GM23338 (cell line): ENCODE measurements at regions not wholly inside any gene's neighbourhood (a gene's known extent, or its start where the extent isn't known, plus 50 kb on each side); places are given as distances from the start of the nearest gene placed in this dataset.

ENCODE experiments used
- ATAC-seq: fragments of 200-7000 bp; cut with Tn5 transposase; 3 replicates; pipeline ENCODE4 v1.9.1; 2020
- DNase-seq: peaks from one replicate; pipeline ENCODE4 v3.0.0-alpha.2; 2015; ENCODE audit warnings: low spot score
- H2AFZ ChIP-seq: fragments of 200-600 bp; sonication (generic); 2 replicates; pipeline ENCODE4 v1.8.0; 2016; ENCODE audit warnings: antibody characterized with exemption, mild to moderate bottlenecking, moderate library complexity
- H3F3A ChIP-seq: fragments of 200-600 bp; sonication (generic); replicated peaks from 2 replicates; pipeline ENCODE4 v1.8.0; 2017; ENCODE audit warnings: antibody characterized with exemption, mixed run types, low read depth
- H3K27ac ChIP-seq: fragments of 200-600 bp; sonication (generic); 2 replicates; pipeline ENCODE4 v1.6.1; 2016; ENCODE audit warnings: low read depth
- H3K27me3 ChIP-seq: fragments of 200-600 bp; sonication (generic); 2 replicates; pipeline ENCODE4 v1.8.0; 2016; ENCODE audit warnings: mild to moderate bottlenecking, mixed run types, moderate library complexity; ENCODE audit not compliant: insufficient read depth
- H3K36me3 ChIP-seq: fragments of 200-600 bp; sonication (generic); 2 replicates; pipeline ENCODE4 v1.8.0; 2016; ENCODE audit warnings: mild to moderate bottlenecking; ENCODE audit not compliant: insufficient read depth
- H3K4me1 ChIP-seq: fragments of 200-600 bp; sonication (generic); 2 replicates; pipeline ENCODE4 v1.8.0; 2016; ENCODE audit warnings: mild to moderate bottlenecking, moderate library complexity; ENCODE audit not compliant: insufficient read depth
- H3K4me2 ChIP-seq: fragments of 200-600 bp; sonication (generic); 2 replicates; pipeline ENCODE4 v1.7.1; 2017; ENCODE audit warnings: mixed run types
- H3K4me3 ChIP-seq: fragments of 200-600 bp; sonication (generic); 2 replicates; pipeline ENCODE4 v1.6.1; 2016; ENCODE audit warnings: mixed run types
- H3K79me2 ChIP-seq: fragments of 200-600 bp; sonication (generic); replicated peaks from 2 replicates; pipeline ENCODE4 v1.8.0; 2017; ENCODE audit warnings: mild to moderate bottlenecking; ENCODE audit not compliant: insufficient read depth
- H3K9me2 ChIP-seq: fragments of 200-600 bp; sonication (generic); 2 replicates; pipeline ENCODE4 v1.8.0; 2017; ENCODE audit not compliant: insufficient read depth
- H4K20me1 ChIP-seq: fragments of 200-600 bp; sonication (generic); replicated peaks from 2 replicates; pipeline ENCODE4 v1.8.0; 2017; ENCODE audit warnings: mild to moderate bottlenecking; ENCODE audit not compliant: insufficient read depth
- H3K27ac Mint-ChIP-seq: 2 replicates; pipeline ENCODE4 v1.8.0; 2020; ENCODE audit warnings: inconsistent platforms, mild to moderate bottlenecking, moderate library complexity, mixed read lengths
- H3K27me3 Mint-ChIP-seq: 3 replicates; pipeline ENCODE4 v1.8.0; 2022; ENCODE audit warnings: low read depth, mild to moderate bottlenecking, moderate library complexity, mixed read lengths, inconsistent platforms; ENCODE audit not compliant: insufficient read depth, poor library complexity
- H3K36me3 Mint-ChIP-seq: 3 replicates; pipeline ENCODE4 v1.8.0; 2021; ENCODE audit warnings: low read depth, mild to moderate bottlenecking, inconsistent platforms, moderate library complexity, mixed read lengths
- H3K4me1 Mint-ChIP-seq: 3 replicates; pipeline ENCODE4 v1.8.0; 2020; ENCODE audit warnings: mild to moderate bottlenecking, inconsistent platforms, mixed read lengths
- H3K4me3 Mint-ChIP-seq: 3 replicates; pipeline ENCODE4 v1.8.0; 2021; ENCODE audit warnings: moderate library complexity, mild to moderate bottlenecking, inconsistent platforms, mixed read lengths
- H3K9me3 Mint-ChIP-seq: 3 replicates; pipeline ENCODE4 v1.8.0; 2020; ENCODE audit warnings: moderate library complexity, mild to moderate bottlenecking, inconsistent platforms, mixed read lengths
- JUNB ChIP-seq: IDR thresholded peaks from one replicate; pipeline ENCODE4 v1.6.1; 2016; ENCODE audit warnings: antibody characterized with exemption; ENCODE audit not compliant: unreplicated experiment
- ZNF114 ChIP-seq: fragments of 250-450 bp; sonication (Bioruptor Pico); IDR thresholded peaks from 2 replicates; pipeline ENCODE4 v1.5.0; 2020; ENCODE audit warnings: mild to moderate bottlenecking, moderate library complexity
- ZNF331 ChIP-seq: fragments of 250-450 bp; sonication (Bioruptor Pico); IDR thresholded peaks from 2 replicates; pipeline ENCODE4 v1.5.0; 2020; ENCODE audit warnings: low read depth, mild to moderate bottlenecking, moderate library complexity
- ZNF462 ChIP-seq: fragments of 250-450 bp; sonication (Bioruptor Pico); IDR thresholded peaks from 2 replicates; pipeline ENCODE4 v1.5.0; 2020; ENCODE audit warnings: mild to moderate bottlenecking, moderate library complexity
- TF ChIP-seq, protein P1 (sequence below): IDR thresholded peaks from 2 replicates; pipeline ENCODE4 v1.6.1; 2016; ENCODE audit warnings: antibody characterized with exemption

DNA sequence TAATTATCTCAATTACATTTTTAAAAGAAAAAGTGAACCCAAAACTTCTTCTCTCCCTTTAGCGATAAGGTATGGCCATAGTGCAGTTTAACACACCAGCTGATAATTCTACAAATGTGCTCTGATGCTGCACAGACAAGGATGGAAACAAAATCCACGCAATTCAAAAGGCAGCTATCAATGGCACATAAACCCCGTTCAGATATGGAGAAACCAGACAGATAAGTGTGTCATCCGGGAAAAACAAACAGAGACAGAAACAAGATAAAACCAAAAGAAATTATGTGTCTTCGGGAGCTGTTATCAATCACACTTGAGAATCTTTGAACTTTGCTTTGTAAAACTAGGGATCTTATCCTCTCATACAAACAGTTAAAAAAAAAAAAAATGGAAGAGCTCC is 73.6 kb downstream of the SIPA1L2 start:
- Mint-ChIP-seq H3K36me3 (no peaks in the 10 kb centered on the region), H3K9me3 (no peaks in the 10 kb centered on the region), H3K4me1 (peaks cover 65% of the 10 kb centered on the region), H3K27ac (no peak overlapping the region), H3K27me3 (peaks cover 3% of the 10 kb centered on the region), H3K4me3 (no peak overlapping the region)
- H3K4me1 ChIP-seq = peaks cover 56% of the 10 kb centered on the region
- no peak overlapping the region for H3K4me2 ChIP-seq
- no peak overlapping the region for H3K4me3 ChIP-seq
- H3F3A ChIP-seq = no peaks in the 10 kb centered on the region
- H3K27me3 ChIP-seq = no peaks in the 10 kb centered on the region
- no peaks in the 10 kb centered on the region for H3K36me3 ChIP-seq
- H3K27ac ChIP-seq = no peak overlapping the region
- no peaks in the 10 kb centered on the region for H3K79me2 ChIP-seq
- no peaks in the 10 kb centered on the region for H4K20me1 ChIP-seq
- TF ChIP-seq ZNF331 (CRISPR knock-in tag) = no peak
- TF ChIP-seq, protein P1, sequence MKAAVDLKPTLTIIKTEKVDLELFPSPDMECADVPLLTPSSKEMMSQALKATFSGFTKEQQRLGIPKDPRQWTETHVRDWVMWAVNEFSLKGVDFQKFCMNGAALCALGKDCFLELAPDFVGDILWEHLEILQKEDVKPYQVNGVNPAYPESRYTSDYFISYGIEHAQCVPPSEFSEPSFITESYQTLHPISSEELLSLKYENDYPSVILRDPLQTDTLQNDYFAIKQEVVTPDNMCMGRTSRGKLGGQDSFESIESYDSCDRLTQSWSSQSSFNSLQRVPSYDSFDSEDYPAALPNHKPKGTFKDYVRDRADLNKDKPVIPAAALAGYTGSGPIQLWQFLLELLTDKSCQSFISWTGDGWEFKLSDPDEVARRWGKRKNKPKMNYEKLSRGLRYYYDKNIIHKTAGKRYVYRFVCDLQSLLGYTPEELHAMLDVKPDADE = no peak
- no peak overlapping the region for H2AFZ ChIP-seq
- ATAC-seq (no peak), DNase-seq (no peak)
- no peaks in the 10 kb centered on the region for H3K9me2 ChIP-seq

- Mint-ChIP-seq H3K4me1 (peaks cover 71% of the 10 kb centered on the region), H3K9me3 (no peaks in the 10 kb centered on the region), H3K4me3 (peak overlapping the region; percentile 11; the same call in 1 of the 3 replicates), H3K36me3 (no peaks in the 10 kb centered on the region), H3K27me3 (peaks cover 3% of the 10 kb centered on the region), H3K27ac (peak overlapping the region; percentile 45)
- H3K4me3 ChIP-seq = peak overlapping the region; percentile 11; the same call in 1 of the 2 replicates
- no peaks in the 10 kb centered on the region for H4K20me1 ChIP-seq
- peak; percentile 23 for ATAC-seq
- no peaks in the 10 kb centered on the region for H3F3A ChIP-seq
- no peak overlapping the region for H2AFZ ChIP-seq
- no peaks in the 10 kb centered on the region for H3K9me2 ChIP-seq
- H3K27me3 ChIP-seq = no peaks in the 10 kb centered on the region
- H3K79me2 ChIP-seq = no peaks in the 10 kb centered on the region
- DNase-seq = no peak
- no peaks in the 10 kb centered on the region for H3K36me3 ChIP-seq
- no peak overlapping the region for H3K27ac ChIP-seq
- peaks cover 62% of the 10 kb centered on the region for H3K4me1 ChIP-seq
- H3K4me2 ChIP-seq = peak overlapping the region; percentile 30
- 0 out of 2 replicates have a peak, but pooled peaks have one; percentile 10 for TF ChIP-seq ZNF462 (CRISPR knock-in tag)
- TF ChIP-seq ZNF114 (CRISPR knock-in tag) = no peak
- no peak for TF ChIP-seq JUNB
Observed at GRCh38 chr1:232555494-232556210, 74.3 kb downstream of the SIPA1L2 start.
